ENCODE measurements at regions not wholly inside any gene's neighbourhood (a gene's known extent, or its start where the extent isn't known, plus 50 kb on each side); places are given as distances from the start of the nearest gene placed in this dataset.

DNA sequence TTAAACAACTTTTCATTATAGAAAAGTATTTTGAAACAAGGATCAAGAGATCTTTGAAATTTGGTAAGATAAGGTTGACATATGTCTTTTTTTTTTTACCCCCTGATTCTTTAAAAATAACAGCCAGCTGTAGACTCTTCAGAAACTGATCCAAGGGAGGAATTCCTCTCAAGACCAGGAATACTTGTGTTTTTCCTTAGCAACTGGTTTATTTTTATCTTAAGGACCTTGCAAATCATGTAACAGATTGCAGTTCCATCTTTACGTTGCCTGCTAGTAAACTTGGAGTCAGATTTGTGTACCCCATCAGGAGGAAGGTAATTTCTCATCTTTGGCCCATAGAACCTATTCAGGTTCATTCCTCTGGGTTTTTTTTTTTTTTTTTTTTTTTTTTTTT is 71.6 kb downstream of the BOLA3 start:
- no peaks in the 10 kb centered on the region for H3K36me3 ChIP-seq (ENCODE audit: control insufficient read depth, insufficient read depth, low read length)
- no peak for TF ChIP-seq EZH2 (IDR thresholded peaks at IDR 0.05; ENCODE audit: low read length, missing control alignments)
- TF ChIP-seq, protein P1, sequence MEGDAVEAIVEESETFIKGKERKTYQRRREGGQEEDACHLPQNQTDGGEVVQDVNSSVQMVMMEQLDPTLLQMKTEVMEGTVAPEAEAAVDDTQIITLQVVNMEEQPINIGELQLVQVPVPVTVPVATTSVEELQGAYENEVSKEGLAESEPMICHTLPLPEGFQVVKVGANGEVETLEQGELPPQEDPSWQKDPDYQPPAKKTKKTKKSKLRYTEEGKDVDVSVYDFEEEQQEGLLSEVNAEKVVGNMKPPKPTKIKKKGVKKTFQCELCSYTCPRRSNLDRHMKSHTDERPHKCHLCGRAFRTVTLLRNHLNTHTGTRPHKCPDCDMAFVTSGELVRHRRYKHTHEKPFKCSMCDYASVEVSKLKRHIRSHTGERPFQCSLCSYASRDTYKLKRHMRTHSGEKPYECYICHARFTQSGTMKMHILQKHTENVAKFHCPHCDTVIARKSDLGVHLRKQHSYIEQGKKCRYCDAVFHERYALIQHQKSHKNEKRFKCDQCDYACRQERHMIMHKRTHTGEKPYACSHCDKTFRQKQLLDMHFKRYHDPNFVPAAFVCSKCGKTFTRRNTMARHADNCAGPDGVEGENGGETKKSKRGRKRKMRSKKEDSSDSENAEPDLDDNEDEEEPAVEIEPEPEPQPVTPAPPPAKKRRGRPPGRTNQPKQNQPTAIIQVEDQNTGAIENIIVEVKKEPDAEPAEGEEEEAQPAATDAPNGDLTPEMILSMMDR (conservative IDR thresholded peaks at IDR 0.05 in 1 of 2, IDR thresholded peaks at IDR 0.05 in 1 of 2; ENCODE audit: low read depth in 1 of 2, low read length in 2 of 2): no peak
- no peak for DNase-seq (ENCODE audit: low read depth in 2 of 2)
- no peak overlapping the region for H2AFZ ChIP-seq (ENCODE audit: low read length)
- H3K4me3 ChIP-seq (replicated peaks in 1 of 4; ENCODE audit: control extremely low read depth in 1 of 4, insufficient read depth in 1 of 4, low read depth in 3 of 4, low read length in 4 of 4): no peak overlapping the region
- H3K4me1 ChIP-seq (ENCODE audit: control insufficient read depth, extremely low read depth, insufficient read depth, low read length): peaks cover 5% of the 10 kb centered on the region
- H3K27ac ChIP-seq (ENCODE audit: insufficient read depth, low read length): no peak overlapping the region
- no peaks in the 10 kb centered on the region for H3K27me3 ChIP-seq (ENCODE audit: control insufficient read depth, insufficient read depth, low read length)
- H4K20me1 ChIP-seq (ENCODE audit: control insufficient read depth, extremely low read depth, insufficient read depth, low read length): no peaks in the 10 kb centered on the region
- no peak overlapping the region for H3K9ac ChIP-seq (ENCODE audit: insufficient read depth, low read length)
- H3K9me3 ChIP-seq (ENCODE audit: control insufficient read depth, insufficient read depth, low read depth, low read length): no peaks in the 10 kb centered on the region
- no peak overlapping the region for H3K4me2 ChIP-seq (ENCODE audit: extremely low read depth, insufficient read depth, low read length)
- H3K79me2 ChIP-seq (ENCODE audit: control insufficient read depth, insufficient read depth, low read length): no peaks in the 10 kb centered on the region

DNA sequence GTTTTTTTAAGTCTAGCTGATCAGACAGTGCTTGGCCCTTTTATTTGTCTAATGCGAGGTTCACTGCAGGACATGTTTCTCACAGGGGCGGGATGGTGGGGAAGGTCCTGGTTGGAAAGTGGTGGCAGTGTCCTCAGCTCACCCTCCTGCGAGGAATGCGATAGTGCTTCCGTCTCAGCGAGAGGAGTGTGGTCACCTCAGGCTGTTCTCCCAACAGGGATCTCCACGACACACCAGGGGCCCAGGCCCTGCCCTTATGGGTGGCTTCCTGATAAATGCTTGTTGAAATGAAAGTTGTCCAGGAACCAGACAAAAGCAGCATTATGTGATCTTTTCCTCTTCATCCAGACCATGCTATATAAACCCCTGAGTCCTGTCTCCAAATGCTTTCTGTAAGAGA is 70.1 kb downstream of the BOLA3 start:
- no peak for TF ChIP-seq EZH2 (IDR thresholded peaks at IDR 0.05; ENCODE audit: low read length, missing control alignments)
- TF ChIP-seq, protein P1 (conservative IDR thresholded peaks at IDR 0.05 in 1 of 2, IDR thresholded peaks at IDR 0.05 in 1 of 2; ENCODE audit: low read depth in 1 of 2, low read length in 2 of 2): no peak
- Histone ChIP-seq H3K4me3 (replicated peaks in 1 of 4; ENCODE audit: control extremely low read depth in 1 of 4, insufficient read depth in 1 of 4, low read depth in 3 of 4, low read length in 4 of 4) (no peak overlapping the region), H3K79me2 (ENCODE audit: control insufficient read depth, insufficient read depth, low read length) (no peaks in the 10 kb centered on the region), H4K20me1 (ENCODE audit: control insufficient read depth, extremely low read depth, insufficient read depth, low read length) (no peaks in the 10 kb centered on the region), H3K9ac (ENCODE audit: insufficient read depth, low read length) (no peak overlapping the region), H3K36me3 (ENCODE audit: control insufficient read depth, insufficient read depth, low read length) (no peaks in the 10 kb centered on the region), H3K4me1 (ENCODE audit: control insufficient read depth, extremely low read depth, insufficient read depth, low read length) (peaks cover 10% of the 10 kb centered on the region), H2AFZ (ENCODE audit: low read length) (no peak overlapping the region), H3K4me2 (ENCODE audit: extremely low read depth, insufficient read depth, low read length) (no peak overlapping the region), H3K27me3 (ENCODE audit: control insufficient read depth, insufficient read depth, low read length) (no peaks in the 10 kb centered on the region), H3K9me3 (ENCODE audit: control insufficient read depth, insufficient read depth, low read depth, low read length) (no peaks in the 10 kb centered on the region), H3K27ac (ENCODE audit: insufficient read depth, low read length) (no peak overlapping the region)
- DNase-seq (ENCODE audit: low read depth in 2 of 2): no peak

DNA sequence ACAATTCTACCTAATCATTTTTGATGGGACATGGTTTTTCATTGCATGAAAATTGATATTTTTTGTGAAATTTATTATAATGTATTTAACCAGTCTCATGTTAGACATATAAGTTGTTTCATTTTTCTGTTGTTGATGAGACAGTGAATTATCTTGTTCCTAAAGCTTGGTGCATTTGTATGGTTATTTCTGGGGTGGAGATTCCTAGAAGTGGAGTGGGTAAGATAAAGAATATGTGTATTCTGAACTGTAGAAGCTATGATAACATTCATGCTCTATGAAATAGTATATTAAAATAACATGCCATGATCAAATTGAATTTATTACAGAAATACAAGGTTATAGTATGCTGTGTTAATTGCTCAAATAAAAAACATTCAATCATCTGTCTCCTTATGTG is 69.2 kb downstream of the BOLA3 start:
- Histone ChIP-seq H3K9me3 (ENCODE audit: control insufficient read depth, insufficient read depth, low read depth, low read length) (no peaks in the 10 kb centered on the region), H3K27ac (ENCODE audit: insufficient read depth, low read length) (no peak overlapping the region), H3K36me3 (ENCODE audit: control insufficient read depth, insufficient read depth, low read length) (no peaks in the 10 kb centered on the region), H3K79me2 (ENCODE audit: control insufficient read depth, insufficient read depth, low read length) (no peaks in the 10 kb centered on the region), H3K27me3 (ENCODE audit: control insufficient read depth, insufficient read depth, low read length) (no peaks in the 10 kb centered on the region), H3K4me3 (replicated peaks in 1 of 4; ENCODE audit: control extremely low read depth in 1 of 4, insufficient read depth in 1 of 4, low read depth in 3 of 4, low read length in 4 of 4) (no peak overlapping the region), H2AFZ (ENCODE audit: low read length) (no peak overlapping the region), H3K4me2 (ENCODE audit: extremely low read depth, insufficient read depth, low read length) (no peak overlapping the region), H3K4me1 (ENCODE audit: control insufficient read depth, extremely low read depth, insufficient read depth, low read length) (peaks cover 10% of the 10 kb centered on the region), H3K9ac (ENCODE audit: insufficient read depth, low read length) (no peak overlapping the region), H4K20me1 (ENCODE audit: control insufficient read depth, extremely low read depth, insufficient read depth, low read length) (no peaks in the 10 kb centered on the region)
- TF ChIP-seq EZH2 (IDR thresholded peaks at IDR 0.05; ENCODE audit: low read length, missing control alignments): no peak
- TF ChIP-seq, protein P1 (conservative IDR thresholded peaks at IDR 0.05 in 1 of 2, IDR thresholded peaks at IDR 0.05 in 1 of 2; ENCODE audit: low read depth in 1 of 2, low read length in 2 of 2): no peak
- DNase-seq (ENCODE audit: low read depth in 2 of 2): no peak

Measured in fibroblast of lung (primary cell).